ENCODE measurements at regions not wholly inside any gene's neighbourhood (a gene's known extent, or its start where the extent isn't known, plus 50 kb on each side); places are given as distances from the start of the nearest gene placed in this dataset.

GRCh38 chr2:216922175-216922780, 62.4 kb upstream of the TNP1 start:
- no peak for DNase-seq (ENCODE audit: low read depth)
- TF ChIP-seq, protein P1, sequence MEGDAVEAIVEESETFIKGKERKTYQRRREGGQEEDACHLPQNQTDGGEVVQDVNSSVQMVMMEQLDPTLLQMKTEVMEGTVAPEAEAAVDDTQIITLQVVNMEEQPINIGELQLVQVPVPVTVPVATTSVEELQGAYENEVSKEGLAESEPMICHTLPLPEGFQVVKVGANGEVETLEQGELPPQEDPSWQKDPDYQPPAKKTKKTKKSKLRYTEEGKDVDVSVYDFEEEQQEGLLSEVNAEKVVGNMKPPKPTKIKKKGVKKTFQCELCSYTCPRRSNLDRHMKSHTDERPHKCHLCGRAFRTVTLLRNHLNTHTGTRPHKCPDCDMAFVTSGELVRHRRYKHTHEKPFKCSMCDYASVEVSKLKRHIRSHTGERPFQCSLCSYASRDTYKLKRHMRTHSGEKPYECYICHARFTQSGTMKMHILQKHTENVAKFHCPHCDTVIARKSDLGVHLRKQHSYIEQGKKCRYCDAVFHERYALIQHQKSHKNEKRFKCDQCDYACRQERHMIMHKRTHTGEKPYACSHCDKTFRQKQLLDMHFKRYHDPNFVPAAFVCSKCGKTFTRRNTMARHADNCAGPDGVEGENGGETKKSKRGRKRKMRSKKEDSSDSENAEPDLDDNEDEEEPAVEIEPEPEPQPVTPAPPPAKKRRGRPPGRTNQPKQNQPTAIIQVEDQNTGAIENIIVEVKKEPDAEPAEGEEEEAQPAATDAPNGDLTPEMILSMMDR (conservative IDR thresholded peaks at IDR 0.05; ENCODE audit: control insufficient read depth, insufficient read depth, low read depth, low read length): no peak
- H3K4me3 ChIP-seq (ENCODE audit: control insufficient read depth, low read depth, low read length): no peak overlapping the region

- H3K4me3 ChIP-seq (ENCODE audit: control insufficient read depth, low read depth, low read length): no peak overlapping the region
- DNase-seq (ENCODE audit: low read depth): no peak
- TF ChIP-seq, protein P1 (conservative IDR thresholded peaks at IDR 0.05; ENCODE audit: control insufficient read depth, insufficient read depth, low read depth, low read length): no peak
Observed at GRCh38 chr2:216920937-216921456, 61.1 kb upstream of the TNP1 start.

DNA sequence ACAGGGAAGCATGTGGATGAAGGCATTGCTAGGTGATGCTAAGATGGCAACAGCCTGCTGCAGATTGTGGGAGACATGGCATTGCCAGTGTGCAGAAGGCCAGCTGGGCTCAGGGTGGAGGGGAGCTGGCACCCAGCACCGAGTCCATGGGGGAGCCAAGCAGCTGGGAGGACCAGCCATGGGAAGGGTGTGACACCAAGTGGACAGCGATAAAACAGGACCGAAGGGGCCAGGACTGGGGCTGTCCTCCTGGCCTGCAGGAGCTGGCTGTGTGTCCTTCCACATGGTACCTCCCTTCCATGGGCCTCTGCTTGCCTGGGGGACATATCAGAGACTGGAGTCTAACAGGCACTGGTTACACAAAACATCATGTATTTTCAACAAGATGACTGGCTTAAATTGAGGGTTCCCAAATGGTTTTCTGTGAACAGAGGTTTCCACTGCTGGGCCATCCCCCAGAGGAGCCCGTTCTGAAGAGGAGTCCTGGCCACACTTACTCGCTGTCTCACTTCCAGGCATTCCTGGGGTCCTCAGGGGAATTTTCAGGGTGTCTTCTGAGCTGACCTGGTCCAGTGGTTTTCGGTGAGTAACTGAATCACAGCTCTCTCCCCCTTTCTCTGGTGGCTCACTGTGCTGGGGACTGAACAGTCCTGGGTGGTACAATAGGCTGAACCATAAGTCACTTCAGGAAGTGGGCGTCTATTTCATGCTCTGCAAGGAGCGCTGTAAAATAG, 60.4 kb upstream of the TNP1 start:
- TF ChIP-seq, protein P1 (conservative IDR thresholded peaks at IDR 0.05; ENCODE audit: control insufficient read depth, insufficient read depth, low read depth, low read length): no peak
- H3K4me3 ChIP-seq (ENCODE audit: control insufficient read depth, low read depth, low read length): no peak overlapping the region
- DNase-seq (ENCODE audit: low read depth): peak; percentile 26

GRCh38 chr2:216918088-216918680, 58.3 kb upstream of the TNP1 start:
- no peak overlapping the region for H3K4me3 ChIP-seq (ENCODE audit: control insufficient read depth, low read depth, low read length)
- TF ChIP-seq, protein P1 (conservative IDR thresholded peaks at IDR 0.05; ENCODE audit: control insufficient read depth, insufficient read depth, low read depth, low read length): no peak
- peak; percentile 91 for DNase-seq (ENCODE audit: low read depth)

- no peak for DNase-seq (ENCODE audit: low read depth)
- H3K4me3 ChIP-seq (ENCODE audit: control insufficient read depth, low read depth, low read length): no peak overlapping the region
- TF ChIP-seq, protein P1 (conservative IDR thresholded peaks at IDR 0.05; ENCODE audit: control insufficient read depth, insufficient read depth, low read depth, low read length): no peak
Observed at GRCh38 chr2:216916956-216917650, 57.2 kb upstream of the TNP1 start.

GRCh38 chr2:216915557-216916150, 55.8 kb upstream of the TNP1 start:
- H3K4me3 ChIP-seq (ENCODE audit: control insufficient read depth, low read depth, low read length): no peak overlapping the region
- TF ChIP-seq, protein P1 (conservative IDR thresholded peaks at IDR 0.05; ENCODE audit: control insufficient read depth, insufficient read depth, low read depth, low read length): no peak
- no peak for DNase-seq (ENCODE audit: low read depth)
